ENCODE measurements at regions not wholly inside any gene's neighbourhood (a gene's known extent, or its start where the extent isn't known, plus 50 kb on each side); places are given as distances from the start of the nearest gene placed in this dataset.
"Not testable (repeated sequence)": the region's sequence is repeated elsewhere in the genome, so short reads cannot be mapped to it uniquely, and the experiment has no call there.

DNA sequence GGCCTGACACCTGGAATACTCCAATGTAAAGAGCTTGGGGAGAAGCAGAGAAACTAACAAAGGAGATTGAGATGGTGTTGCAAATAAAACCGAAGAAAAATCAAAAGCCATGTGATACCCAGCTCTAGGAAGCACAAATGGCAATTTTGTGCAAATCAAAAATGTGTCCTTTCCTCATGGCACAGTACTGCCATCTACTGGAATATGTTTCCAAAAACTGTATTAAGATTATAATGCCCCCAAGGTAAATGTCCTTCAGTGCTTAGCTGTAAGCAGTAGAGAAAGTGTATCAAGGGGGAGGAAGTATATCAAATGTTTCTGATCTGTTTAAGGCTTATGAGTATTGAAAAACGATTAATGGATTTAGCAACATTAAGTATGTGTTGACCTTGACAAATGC, 620.3 kb downstream of the ZWINT start:
- TF ChIP-seq, protein P1, sequence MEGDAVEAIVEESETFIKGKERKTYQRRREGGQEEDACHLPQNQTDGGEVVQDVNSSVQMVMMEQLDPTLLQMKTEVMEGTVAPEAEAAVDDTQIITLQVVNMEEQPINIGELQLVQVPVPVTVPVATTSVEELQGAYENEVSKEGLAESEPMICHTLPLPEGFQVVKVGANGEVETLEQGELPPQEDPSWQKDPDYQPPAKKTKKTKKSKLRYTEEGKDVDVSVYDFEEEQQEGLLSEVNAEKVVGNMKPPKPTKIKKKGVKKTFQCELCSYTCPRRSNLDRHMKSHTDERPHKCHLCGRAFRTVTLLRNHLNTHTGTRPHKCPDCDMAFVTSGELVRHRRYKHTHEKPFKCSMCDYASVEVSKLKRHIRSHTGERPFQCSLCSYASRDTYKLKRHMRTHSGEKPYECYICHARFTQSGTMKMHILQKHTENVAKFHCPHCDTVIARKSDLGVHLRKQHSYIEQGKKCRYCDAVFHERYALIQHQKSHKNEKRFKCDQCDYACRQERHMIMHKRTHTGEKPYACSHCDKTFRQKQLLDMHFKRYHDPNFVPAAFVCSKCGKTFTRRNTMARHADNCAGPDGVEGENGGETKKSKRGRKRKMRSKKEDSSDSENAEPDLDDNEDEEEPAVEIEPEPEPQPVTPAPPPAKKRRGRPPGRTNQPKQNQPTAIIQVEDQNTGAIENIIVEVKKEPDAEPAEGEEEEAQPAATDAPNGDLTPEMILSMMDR (IDR thresholded peaks at IDR 0.05): not testable (repeated sequence)
- TF ChIP-seq, protein P2, sequence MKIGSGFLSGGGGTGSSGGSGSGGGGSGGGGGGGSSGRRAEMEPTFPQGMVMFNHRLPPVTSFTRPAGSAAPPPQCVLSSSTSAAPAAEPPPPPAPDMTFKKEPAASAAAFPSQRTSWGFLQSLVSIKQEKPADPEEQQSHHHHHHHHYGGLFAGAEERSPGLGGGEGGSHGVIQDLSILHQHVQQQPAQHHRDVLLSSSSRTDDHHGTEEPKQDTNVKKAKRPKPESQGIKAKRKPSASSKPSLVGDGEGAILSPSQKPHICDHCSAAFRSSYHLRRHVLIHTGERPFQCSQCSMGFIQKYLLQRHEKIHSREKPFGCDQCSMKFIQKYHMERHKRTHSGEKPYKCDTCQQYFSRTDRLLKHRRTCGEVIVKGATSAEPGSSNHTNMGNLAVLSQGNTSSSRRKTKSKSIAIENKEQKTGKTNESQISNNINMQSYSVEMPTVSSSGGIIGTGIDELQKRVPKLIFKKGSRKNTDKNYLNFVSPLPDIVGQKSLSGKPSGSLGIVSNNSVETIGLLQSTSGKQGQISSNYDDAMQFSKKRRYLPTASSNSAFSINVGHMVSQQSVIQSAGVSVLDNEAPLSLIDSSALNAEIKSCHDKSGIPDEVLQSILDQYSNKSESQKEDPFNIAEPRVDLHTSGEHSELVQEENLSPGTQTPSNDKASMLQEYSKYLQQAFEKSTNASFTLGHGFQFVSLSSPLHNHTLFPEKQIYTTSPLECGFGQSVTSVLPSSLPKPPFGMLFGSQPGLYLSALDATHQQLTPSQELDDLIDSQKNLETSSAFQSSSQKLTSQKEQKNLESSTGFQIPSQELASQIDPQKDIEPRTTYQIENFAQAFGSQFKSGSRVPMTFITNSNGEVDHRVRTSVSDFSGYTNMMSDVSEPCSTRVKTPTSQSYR (CRISPR knock-in tag; IDR thresholded peaks at IDR 0.05): not testable (repeated sequence)
- not testable (repeated sequence) for TF ChIP-seq ZNF416 (CRISPR knock-in tag; IDR thresholded peaks at IDR 0.05); TEAD4 (CRISPR knock-in tag; IDR thresholded peaks at IDR 0.05); ZNF671 (CRISPR knock-in tag; IDR thresholded peaks at IDR 0.05); GABPB1 (CRISPR knock-in tag; IDR thresholded peaks at IDR 0.05); CBFB (CRISPR knock-in tag; IDR thresholded peaks at IDR 0.05; ENCODE audit: low read depth); SMAD4 (CRISPR knock-in tag; IDR thresholded peaks at IDR 0.05); EMX1 (CRISPR knock-in tag; IDR thresholded peaks at IDR 0.05)
- TF ChIP-seq, protein P3, sequence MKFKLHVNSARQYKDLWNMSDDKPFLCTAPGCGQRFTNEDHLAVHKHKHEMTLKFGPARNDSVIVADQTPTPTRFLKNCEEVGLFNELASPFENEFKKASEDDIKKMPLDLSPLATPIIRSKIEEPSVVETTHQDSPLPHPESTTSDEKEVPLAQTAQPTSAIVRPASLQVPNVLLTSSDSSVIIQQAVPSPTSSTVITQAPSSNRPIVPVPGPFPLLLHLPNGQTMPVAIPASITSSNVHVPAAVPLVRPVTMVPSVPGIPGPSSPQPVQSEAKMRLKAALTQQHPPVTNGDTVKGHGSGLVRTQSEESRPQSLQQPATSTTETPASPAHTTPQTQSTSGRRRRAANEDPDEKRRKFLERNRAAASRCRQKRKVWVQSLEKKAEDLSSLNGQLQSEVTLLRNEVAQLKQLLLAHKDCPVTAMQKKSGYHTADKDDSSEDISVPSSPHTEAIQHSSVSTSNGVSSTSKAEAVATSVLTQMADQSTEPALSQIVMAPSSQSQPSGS (CRISPR knock-in tag; IDR thresholded peaks at IDR 0.05; ENCODE audit: borderline replicate concordance, low read depth): not testable (repeated sequence)
- TF ChIP-seq, protein P4, sequence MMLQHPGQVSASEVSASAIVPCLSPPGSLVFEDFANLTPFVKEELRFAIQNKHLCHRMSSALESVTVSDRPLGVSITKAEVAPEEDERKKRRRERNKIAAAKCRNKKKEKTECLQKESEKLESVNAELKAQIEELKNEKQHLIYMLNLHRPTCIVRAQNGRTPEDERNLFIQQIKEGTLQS (CRISPR knock-in tag; conservative IDR thresholded peaks at IDR 0.05): not testable (repeated sequence)
- TF ChIP-seq, protein P5, sequence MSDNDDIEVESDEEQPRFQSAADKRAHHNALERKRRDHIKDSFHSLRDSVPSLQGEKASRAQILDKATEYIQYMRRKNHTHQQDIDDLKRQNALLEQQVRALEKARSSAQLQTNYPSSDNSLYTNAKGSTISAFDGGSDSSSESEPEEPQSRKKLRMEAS (CRISPR knock-in tag; IDR thresholded peaks at IDR 0.05): not testable (repeated sequence)
- TF ChIP-seq, protein P6, sequence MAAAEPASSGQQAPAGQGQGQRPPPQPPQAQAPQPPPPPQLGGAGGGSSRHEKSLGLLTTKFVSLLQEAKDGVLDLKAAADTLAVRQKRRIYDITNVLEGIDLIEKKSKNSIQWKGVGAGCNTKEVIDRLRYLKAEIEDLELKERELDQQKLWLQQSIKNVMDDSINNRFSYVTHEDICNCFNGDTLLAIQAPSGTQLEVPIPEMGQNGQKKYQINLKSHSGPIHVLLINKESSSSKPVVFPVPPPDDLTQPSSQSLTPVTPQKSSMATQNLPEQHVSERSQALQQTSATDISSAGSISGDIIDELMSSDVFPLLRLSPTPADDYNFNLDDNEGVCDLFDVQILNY (CRISPR knock-in tag; IDR thresholded peaks at IDR 0.05): not testable (repeated sequence)
- TF ChIP-seq, protein P7, sequence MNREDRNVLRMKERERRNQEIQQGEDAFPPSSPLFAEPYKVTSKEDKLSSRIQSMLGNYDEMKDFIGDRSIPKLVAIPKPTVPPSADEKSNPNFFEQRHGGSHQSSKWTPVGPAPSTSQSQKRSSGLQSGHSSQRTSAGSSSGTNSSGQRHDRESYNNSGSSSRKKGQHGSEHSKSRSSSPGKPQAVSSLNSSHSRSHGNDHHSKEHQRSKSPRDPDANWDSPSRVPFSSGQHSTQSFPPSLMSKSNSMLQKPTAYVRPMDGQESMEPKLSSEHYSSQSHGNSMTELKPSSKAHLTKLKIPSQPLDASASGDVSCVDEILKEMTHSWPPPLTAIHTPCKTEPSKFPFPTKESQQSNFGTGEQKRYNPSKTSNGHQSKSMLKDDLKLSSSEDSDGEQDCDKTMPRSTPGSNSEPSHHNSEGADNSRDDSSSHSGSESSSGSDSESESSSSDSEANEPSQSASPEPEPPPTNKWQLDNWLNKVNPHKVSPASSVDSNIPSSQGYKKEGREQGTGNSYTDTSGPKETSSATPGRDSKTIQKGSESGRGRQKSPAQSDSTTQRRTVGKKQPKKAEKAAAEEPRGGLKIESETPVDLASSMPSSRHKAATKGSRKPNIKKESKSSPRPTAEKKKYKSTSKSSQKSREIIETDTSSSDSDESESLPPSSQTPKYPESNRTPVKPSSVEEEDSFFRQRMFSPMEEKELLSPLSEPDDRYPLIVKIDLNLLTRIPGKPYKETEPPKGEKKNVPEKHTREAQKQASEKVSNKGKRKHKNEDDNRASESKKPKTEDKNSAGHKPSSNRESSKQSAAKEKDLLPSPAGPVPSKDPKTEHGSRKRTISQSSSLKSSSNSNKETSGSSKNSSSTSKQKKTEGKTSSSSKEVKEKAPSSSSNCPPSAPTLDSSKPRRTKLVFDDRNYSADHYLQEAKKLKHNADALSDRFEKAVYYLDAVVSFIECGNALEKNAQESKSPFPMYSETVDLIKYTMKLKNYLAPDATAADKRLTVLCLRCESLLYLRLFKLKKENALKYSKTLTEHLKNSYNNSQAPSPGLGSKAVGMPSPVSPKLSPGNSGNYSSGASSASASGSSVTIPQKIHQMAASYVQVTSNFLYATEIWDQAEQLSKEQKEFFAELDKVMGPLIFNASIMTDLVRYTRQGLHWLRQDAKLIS (CRISPR knock-in tag; IDR thresholded peaks at IDR 0.05; ENCODE audit: borderline replicate concordance): not testable (repeated sequence)

All from WTC11 (cell line).